ENCODE measurements at regions not wholly inside any gene's neighbourhood (a gene's known extent, or its start where the extent isn't known, plus 50 kb on each side); places are given as distances from the start of the nearest gene placed in this dataset.
A peak's percentile ranks its signal among the peaks of the same experiment; 100 is the strongest.

- FAIRE-seq (no peak), DNase-seq (ENCODE audit: low spot score) (no peak)
Measured at GRCh38 chr6:134117409-134117808, 65.0 kb upstream of the SLC2A12 start.

- DNase-seq (ENCODE audit: low spot score) = no peak
- FAIRE-seq = no peak
Measured at GRCh38 chr6:134115715-134116074, 63.3 kb upstream of the SLC2A12 start.

- FAIRE-seq (no peak), DNase-seq (ENCODE audit: low spot score) (no peak)
Measured at GRCh38 chr6:134114918-134115714, 62.7 kb upstream of the SLC2A12 start.

- FAIRE-seq (no peak), DNase-seq (ENCODE audit: low spot score) (no peak)
Measured at GRCh38 chr6:134114489-134114888, 62.1 kb upstream of the SLC2A12 start.

- FAIRE-seq = no peak
Measured at GRCh38 chr6:134111726-134112125, 59.3 kb upstream of the SLC2A12 start.

GRCh38 chr6:134111062-134111677, 58.7 kb upstream of the SLC2A12 start:
- DNase-seq (ENCODE audit: low spot score) = peak; percentile 30
- FAIRE-seq = no peak

More at GRCh38 chr6:134111726-134112125, 59.3 kb upstream of the SLC2A12 start:
- no peak for DNase-seq (ENCODE audit: low spot score)

- DNase-seq (ENCODE audit: low spot score) (no peak), FAIRE-seq (no peak)
Measured at GRCh38 chr6:134106702-134107101, 54.3 kb upstream of the SLC2A12 start.

GRCh38 chr6:134105940-134106339, 53.5 kb upstream of the SLC2A12 start:
- DNase-seq (ENCODE audit: low spot score) (no peak), FAIRE-seq (no peak)

- DNase-seq (ENCODE audit: low spot score) = no peak
- no peak for FAIRE-seq
Measured at GRCh38 chr6:134103006-134103405, 50.6 kb upstream of the SLC2A12 start.

Data from RCC 7860 (cell line).